Mesendoderm (in vitro differentiated cells): ENCODE measurements at regions not wholly inside any gene's neighbourhood (a gene's known extent, or its start where the extent isn't known, plus 50 kb on each side); places are given as distances from the start of the nearest gene placed in this dataset.

Experiments used
- DNase-seq: peaks from one replicate; pipeline ENCODE4 v3.0.0; 2013
- H2AK5ac ChIP-seq: 2 replicates; pipeline ENCODE4 v1.6.1; 2013; ENCODE audit warnings: low read length, inconsistent platforms
- H2BK120ac ChIP-seq: 2 replicates; pipeline ENCODE4 v1.6.1; 2013; ENCODE audit warnings: low read depth, mild to moderate bottlenecking, low read length, moderate library complexity, mixed read lengths
- H2BK15ac ChIP-seq: replicated peaks from 2 replicates; pipeline ENCODE4 v1.6.1; 2013; ENCODE audit warnings: low read depth, mild to moderate bottlenecking, moderate library complexity
- H2BK5ac ChIP-seq: 2 replicates; pipeline ENCODE4 v1.6.1; 2013; ENCODE audit warnings: low read length, inconsistent platforms
- H3K18ac ChIP-seq: 2 replicates; pipeline ENCODE4 v1.6.1; 2013; ENCODE audit warnings: mild to moderate bottlenecking, low read length, mixed read lengths
- H3K23ac ChIP-seq: one replicate; pipeline ENCODE4 v1.6.1; 2013; ENCODE audit warnings: low read length
- H3K27ac ChIP-seq: 2 replicates; pipeline ENCODE4 v1.5.1; 2013; ENCODE audit warnings: low read depth, mild to moderate bottlenecking, inconsistent platforms, low read length, moderate library complexity
- H3K27me3 ChIP-seq: 2 replicates; pipeline ENCODE4 v1.6.1; 2013; ENCODE audit warnings: low read length, control low read depth, mild to moderate bottlenecking, inconsistent platforms; ENCODE audit not compliant: insufficient read depth, poor library complexity
- H3K36me3 ChIP-seq: 2 replicates; pipeline ENCODE4 v1.6.1; 2013; ENCODE audit warnings: low read length, inconsistent platforms; ENCODE audit not compliant: control insufficient read depth, insufficient read depth
- H3K4ac ChIP-seq: one replicate; pipeline ENCODE4 v1.6.1; 2013; ENCODE audit warnings: low read depth, mild to moderate bottlenecking, low read length, moderate library complexity
- H3K4me1 ChIP-seq: 2 replicates; pipeline ENCODE4 v1.6.1; 2013; ENCODE audit warnings: low read depth, low read length, inconsistent platforms; ENCODE audit not compliant: control insufficient read depth
- H3K4me2 ChIP-seq: 2 replicates; pipeline ENCODE4 v1.6.1; 2013; ENCODE audit warnings: low read length
- H3K4me3 ChIP-seq: 2 replicates; pipeline ENCODE4 v1.5.1; 2013; ENCODE audit warnings: mild to moderate bottlenecking, low read length
- H3K56ac ChIP-seq: one replicate; pipeline ENCODE4 v1.6.1; 2013; ENCODE audit warnings: low read length
- H3K79me1 ChIP-seq: 2 replicates; pipeline ENCODE4 v1.6.1; 2013; ENCODE audit warnings: low read length, inconsistent platforms
- H3K79me2 ChIP-seq: 2 replicates; pipeline ENCODE4 v1.6.1; 2013; ENCODE audit warnings: mild to moderate bottlenecking, low read length; ENCODE audit not compliant: control insufficient read depth, insufficient read depth
- H3K9ac ChIP-seq: 2 replicates; pipeline ENCODE4 v1.6.1; 2013; ENCODE audit warnings: low read length, inconsistent platforms
- H4K5ac ChIP-seq: one replicate; pipeline ENCODE4 v1.6.1; 2013; ENCODE audit warnings: low read length
- H4K8ac ChIP-seq: one replicate; pipeline ENCODE4 v1.6.1; 2013; ENCODE audit warnings: low read depth, mild to moderate bottlenecking, control low read depth, low read length, moderate library complexity
- WGBS: extraction: QIAGEN DNeasy Blood & Tissue Kit; methylation state at CpG from one replicate; pipeline ENCODE4 v1.1.7; 2013; ENCODE audit warnings: low lambda C conversion rate, missing lambda C conversion rate; ENCODE audit not compliant: insufficient coverage; ENCODE audit errors: extremely low coverage; 5-methylcytosine and 5-hydroxymethylcytosine counted together

DNA sequence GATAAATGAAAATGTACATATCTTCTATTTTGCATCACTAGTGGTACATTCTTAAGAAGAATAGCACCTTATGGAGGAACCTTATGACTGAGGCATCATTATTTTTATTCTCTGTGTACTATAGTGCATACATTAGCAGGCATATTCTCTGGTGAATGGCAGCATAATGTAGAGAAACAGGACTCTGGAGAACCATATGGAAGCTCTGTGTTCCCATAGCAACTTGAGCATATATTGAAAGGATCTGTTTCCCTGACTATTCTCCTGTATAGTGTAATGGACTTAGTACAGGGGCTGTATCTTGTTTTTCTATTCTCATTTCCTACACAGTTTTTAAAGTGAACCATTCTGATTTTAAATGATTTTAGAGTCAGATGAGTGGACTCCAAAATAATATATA, 128.4 kb upstream of the SMIM30 start:
- Histone ChIP-seq H3K23ac (no peak overlapping the region), H3K27me3 (no peaks in the 10 kb centered on the region), H3K18ac (no peak overlapping the region), H3K4ac (no peak overlapping the region), H3K4me1 (no peaks in the 10 kb centered on the region), H2AK5ac (no peak overlapping the region), H3K36me3 (no peaks in the 10 kb centered on the region), H3K27ac (no peak overlapping the region), H3K79me1 (no peaks in the 10 kb centered on the region), H3K4me3 (no peak overlapping the region), H2BK5ac (no peak overlapping the region), H3K79me2 (no peaks in the 10 kb centered on the region), H2BK15ac (no peak overlapping the region), H4K8ac (no peak overlapping the region), H3K4me2 (no peak overlapping the region), H3K9ac (no peak overlapping the region), H4K5ac (no peak overlapping the region), H3K56ac (no peak overlapping the region), H2BK120ac (no peak overlapping the region)
- DNase-seq, result no peak

- Histone ChIP-seq H3K9ac (no peak overlapping the region), H3K23ac (no peak overlapping the region), H3K79me1 (no peaks in the 10 kb centered on the region), H2BK120ac (no peak overlapping the region), H3K27ac (no peak overlapping the region), H3K79me2 (no peaks in the 10 kb centered on the region), H3K4ac (no peak overlapping the region), H3K27me3 (no peaks in the 10 kb centered on the region), H3K18ac (no peak overlapping the region), H3K4me3 (no peak overlapping the region), H3K4me2 (no peak overlapping the region), H2AK5ac (no peak overlapping the region), H3K56ac (no peak overlapping the region), H2BK15ac (no peak overlapping the region), H3K4me1 (no peaks in the 10 kb centered on the region), H2BK5ac (no peak overlapping the region), H4K5ac (no peak overlapping the region), H3K36me3 (no peaks in the 10 kb centered on the region), H4K8ac (no peak overlapping the region)
- no peak for DNase-seq
- no CpG with 5 or more reads among the region's 2 CpGs for WGBS
These were observed 114.5 kb upstream of the SMIM30 start for GRCh38 chr7:113232885-113233284.

DNA sequence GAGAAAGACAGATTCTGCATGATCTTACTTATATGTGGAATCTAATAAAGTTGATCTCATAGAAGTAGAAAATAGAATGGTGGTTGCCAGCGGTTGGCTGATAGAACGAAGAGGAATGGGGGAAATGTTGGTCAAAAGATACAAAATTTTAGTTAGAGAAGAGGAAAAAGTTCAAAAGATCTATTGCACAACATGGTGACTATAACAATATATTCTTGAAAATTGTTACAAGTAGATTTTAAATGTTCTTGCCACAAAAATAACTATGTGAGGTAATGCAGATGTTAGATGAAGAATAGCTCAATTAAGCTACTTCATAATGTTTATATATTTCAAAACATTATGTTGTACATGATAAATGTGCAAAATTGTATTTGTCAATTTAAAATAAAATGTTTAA, 112.3 kb upstream of the SMIM30 start:
- DNase-seq, result no peak
- H3K27ac ChIP-seq, result no peak overlapping the region
- H3K4me2 ChIP-seq, result no peak overlapping the region
- no peaks in the 10 kb centered on the region for H3K4me1 ChIP-seq
- H2BK15ac ChIP-seq, result no peak overlapping the region
- no peak overlapping the region for H2BK120ac ChIP-seq
- no peak overlapping the region for H4K8ac ChIP-seq
- no peaks in the 10 kb centered on the region for H3K36me3 ChIP-seq
- H3K27me3 ChIP-seq, result no peaks in the 10 kb centered on the region
- no peaks in the 10 kb centered on the region for H3K79me1 ChIP-seq
- no peak overlapping the region for H2BK5ac ChIP-seq
- H2AK5ac ChIP-seq, result no peak overlapping the region
- H3K4me3 ChIP-seq, result no peak overlapping the region
- H4K5ac ChIP-seq, result no peak overlapping the region
- no peak overlapping the region for H3K18ac ChIP-seq
- H3K56ac ChIP-seq, result no peak overlapping the region
- no peak overlapping the region for H3K4ac ChIP-seq
- no peak overlapping the region for H3K23ac ChIP-seq
- no peaks in the 10 kb centered on the region for H3K79me2 ChIP-seq
- no CpG with 5 or more reads among the region's 2 CpGs for WGBS
- no peak overlapping the region for H3K9ac ChIP-seq

GRCh38 chr7:113217314-113217713, 99.0 kb upstream of the SMIM30 start:
- H4K5ac ChIP-seq, result no peak overlapping the region
- H3K27ac ChIP-seq, result no peak overlapping the region
- no peak overlapping the region for H3K4ac ChIP-seq
- no peak overlapping the region for H4K8ac ChIP-seq
- no peak overlapping the region for H2BK5ac ChIP-seq
- H3K4me3 ChIP-seq, result no peak overlapping the region
- H3K56ac ChIP-seq, result no peak overlapping the region
- no peak overlapping the region for H3K18ac ChIP-seq
- H3K4me2 ChIP-seq, result no peak overlapping the region
- H3K9ac ChIP-seq, result no peak overlapping the region
- H3K36me3 ChIP-seq, result no peaks in the 10 kb centered on the region
- no peak overlapping the region for H2BK15ac ChIP-seq
- DNase-seq, result peak; percentile 67
- no peaks in the 10 kb centered on the region for H3K27me3 ChIP-seq
- no peaks in the 10 kb centered on the region for H3K79me1 ChIP-seq
- H3K4me1 ChIP-seq, result no peaks in the 10 kb centered on the region
- H3K23ac ChIP-seq, result no peak overlapping the region
- H2BK120ac ChIP-seq, result no peak overlapping the region
- H2AK5ac ChIP-seq, result no peak overlapping the region
- H3K79me2 ChIP-seq, result no peaks in the 10 kb centered on the region
- no CpG with 5 or more reads among the region's 4 CpGs for WGBS

GRCh38 chr7:113216038-113216437, 97.7 kb upstream of the SMIM30 start:
- H3K36me3 ChIP-seq, result no peaks in the 10 kb centered on the region
- H3K4ac ChIP-seq, result no peak overlapping the region
- H4K8ac ChIP-seq, result no peak overlapping the region
- no CpG with 5 or more reads among the region's 1 CpG for WGBS
- H2BK15ac ChIP-seq, result no peak overlapping the region
- no peak overlapping the region for H3K4me3 ChIP-seq
- H3K79me1 ChIP-seq, result no peaks in the 10 kb centered on the region
- no peak overlapping the region for H2BK120ac ChIP-seq
- H3K4me2 ChIP-seq, result no peak overlapping the region
- no peak overlapping the region for H4K5ac ChIP-seq
- H2AK5ac ChIP-seq, result no peak overlapping the region
- H3K9ac ChIP-seq, result no peak overlapping the region
- H3K56ac ChIP-seq, result no peak overlapping the region
- H3K27me3 ChIP-seq, result no peaks in the 10 kb centered on the region
- no peak overlapping the region for H3K18ac ChIP-seq
- no peaks in the 10 kb centered on the region for H3K4me1 ChIP-seq
- no peak overlapping the region for H3K27ac ChIP-seq
- no peak for DNase-seq
- H3K23ac ChIP-seq, result no peak overlapping the region
- H3K79me2 ChIP-seq, result no peaks in the 10 kb centered on the region
- no peak overlapping the region for H2BK5ac ChIP-seq

GRCh38 chr7:113209449-113210203, 91.3 kb upstream of the SMIM30 start:
- H2AK5ac ChIP-seq, result no peak overlapping the region
- no peak overlapping the region for H2BK15ac ChIP-seq
- H3K36me3 ChIP-seq, result no peaks in the 10 kb centered on the region
- DNase-seq, result peak; percentile 58
- H3K4me3 ChIP-seq, result no peak overlapping the region
- no peak overlapping the region for H3K23ac ChIP-seq
- no peak overlapping the region for H3K9ac ChIP-seq
- no peak overlapping the region for H3K4ac ChIP-seq
- H3K4me1 ChIP-seq, result no peaks in the 10 kb centered on the region
- H3K4me2 ChIP-seq, result no peak overlapping the region
- H4K5ac ChIP-seq, result no peak overlapping the region
- H3K56ac ChIP-seq, result no peak overlapping the region
- no CpG with 5 or more reads among the region's 1 CpG for WGBS
- H3K27ac ChIP-seq, result no peak overlapping the region
- no peaks in the 10 kb centered on the region for H3K79me1 ChIP-seq
- no peak overlapping the region for H2BK120ac ChIP-seq
- H3K27me3 ChIP-seq, result no peaks in the 10 kb centered on the region
- H3K79me2 ChIP-seq, result no peaks in the 10 kb centered on the region
- H2BK5ac ChIP-seq, result no peak overlapping the region
- H3K18ac ChIP-seq, result no peak overlapping the region
- H4K8ac ChIP-seq, result no peak overlapping the region
